ENCODE measurements at regions not wholly inside any gene's neighbourhood (a gene's known extent, or its start where the extent isn't known, plus 50 kb on each side); places are given as distances from the start of the nearest gene placed in this dataset.

GRCh38 chr14:86003998-86004397, 474.1 kb downstream of the FLRT2 start:
- TF ChIP-seq, protein P1, sequence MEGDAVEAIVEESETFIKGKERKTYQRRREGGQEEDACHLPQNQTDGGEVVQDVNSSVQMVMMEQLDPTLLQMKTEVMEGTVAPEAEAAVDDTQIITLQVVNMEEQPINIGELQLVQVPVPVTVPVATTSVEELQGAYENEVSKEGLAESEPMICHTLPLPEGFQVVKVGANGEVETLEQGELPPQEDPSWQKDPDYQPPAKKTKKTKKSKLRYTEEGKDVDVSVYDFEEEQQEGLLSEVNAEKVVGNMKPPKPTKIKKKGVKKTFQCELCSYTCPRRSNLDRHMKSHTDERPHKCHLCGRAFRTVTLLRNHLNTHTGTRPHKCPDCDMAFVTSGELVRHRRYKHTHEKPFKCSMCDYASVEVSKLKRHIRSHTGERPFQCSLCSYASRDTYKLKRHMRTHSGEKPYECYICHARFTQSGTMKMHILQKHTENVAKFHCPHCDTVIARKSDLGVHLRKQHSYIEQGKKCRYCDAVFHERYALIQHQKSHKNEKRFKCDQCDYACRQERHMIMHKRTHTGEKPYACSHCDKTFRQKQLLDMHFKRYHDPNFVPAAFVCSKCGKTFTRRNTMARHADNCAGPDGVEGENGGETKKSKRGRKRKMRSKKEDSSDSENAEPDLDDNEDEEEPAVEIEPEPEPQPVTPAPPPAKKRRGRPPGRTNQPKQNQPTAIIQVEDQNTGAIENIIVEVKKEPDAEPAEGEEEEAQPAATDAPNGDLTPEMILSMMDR (IDR thresholded peaks at IDR 0.05; ENCODE audit: low read depth, low read length, missing input control): no peak
- TF ChIP-seq EGR1 (IDR thresholded peaks at IDR 0.05; ENCODE audit: low read depth in 2 of 2) (peak; percentile 91 to 95), YY1 (IDR thresholded peaks at IDR 0.05) (peak; percentile 78), RAD21 (IDR thresholded peaks at IDR 0.05) (no peak), TAF1 (conservative IDR thresholded peaks at IDR 0.05) (no peak), RXRA (IDR thresholded peaks at IDR 0.05) (peak; percentile 7 to 53), FOXA2 (IDR thresholded peaks at IDR 0.05) (peak; percentile 24), GABPA (IDR thresholded peaks at IDR 0.05 in 1 of 2, conservative IDR thresholded peaks at IDR 0.05 in 1 of 2) (no peak), JUND (IDR thresholded peaks at IDR 0.05) (peak; percentile 75 to 92)
- TF ChIP-seq, protein P2, sequence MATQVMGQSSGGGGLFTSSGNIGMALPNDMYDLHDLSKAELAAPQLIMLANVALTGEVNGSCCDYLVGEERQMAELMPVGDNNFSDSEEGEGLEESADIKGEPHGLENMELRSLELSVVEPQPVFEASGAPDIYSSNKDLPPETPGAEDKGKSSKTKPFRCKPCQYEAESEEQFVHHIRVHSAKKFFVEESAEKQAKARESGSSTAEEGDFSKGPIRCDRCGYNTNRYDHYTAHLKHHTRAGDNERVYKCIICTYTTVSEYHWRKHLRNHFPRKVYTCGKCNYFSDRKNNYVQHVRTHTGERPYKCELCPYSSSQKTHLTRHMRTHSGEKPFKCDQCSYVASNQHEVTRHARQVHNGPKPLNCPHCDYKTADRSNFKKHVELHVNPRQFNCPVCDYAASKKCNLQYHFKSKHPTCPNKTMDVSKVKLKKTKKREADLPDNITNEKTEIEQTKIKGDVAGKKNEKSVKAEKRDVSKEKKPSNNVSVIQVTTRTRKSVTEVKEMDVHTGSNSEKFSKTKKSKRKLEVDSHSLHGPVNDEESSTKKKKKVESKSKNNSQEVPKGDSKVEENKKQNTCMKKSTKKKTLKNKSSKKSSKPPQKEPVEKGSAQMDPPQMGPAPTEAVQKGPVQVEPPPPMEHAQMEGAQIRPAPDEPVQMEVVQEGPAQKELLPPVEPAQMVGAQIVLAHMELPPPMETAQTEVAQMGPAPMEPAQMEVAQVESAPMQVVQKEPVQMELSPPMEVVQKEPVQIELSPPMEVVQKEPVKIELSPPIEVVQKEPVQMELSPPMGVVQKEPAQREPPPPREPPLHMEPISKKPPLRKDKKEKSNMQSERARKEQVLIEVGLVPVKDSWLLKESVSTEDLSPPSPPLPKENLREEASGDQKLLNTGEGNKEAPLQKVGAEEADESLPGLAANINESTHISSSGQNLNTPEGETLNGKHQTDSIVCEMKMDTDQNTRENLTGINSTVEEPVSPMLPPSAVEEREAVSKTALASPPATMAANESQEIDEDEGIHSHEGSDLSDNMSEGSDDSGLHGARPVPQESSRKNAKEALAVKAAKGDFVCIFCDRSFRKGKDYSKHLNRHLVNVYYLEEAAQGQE (IDR thresholded peaks at IDR 0.05): no peak
